K562 (cell line): ENCODE measurements at regions not wholly inside any gene's neighbourhood (a gene's known extent, or its start where the extent isn't known, plus 50 kb on each side); places are given as distances from the start of the nearest gene placed in this dataset.

Experiments
- ATAC-seq: fragments of 200-7000 bp; cut with Tn5 transposase; 3 replicates; pipeline ENCODE4 v1.9.1; 2020; ENCODE audit warnings: moderate library complexity
- BruUV-seq: library from RNA; stranded (reverse); fragments of 400-500 nt; replicated peaks from 2 replicates; lab custom pipeline; 2021; lab: Mats Ljungman, UMichigan
- CTCF ChIA-PET: fragments of 300-600 bp; formaldehyde crosslinking; extraction: SDS; loops from one replicate; lab custom pipeline; 2021; ENCODE audit warnings: low intra/inter-chr PET ratio; lab: Yijun Ruan, JAX
- POLR2A ChIA-PET: fragments of 300-600, 350-650 bp; sonication (Branson Sonifier 250); formaldehyde crosslinking; extraction: SDS; loops from one replicate; lab custom pipeline; 2021; ENCODE audit warnings: antibody characterized with exemption, inconsistent platforms; lab: Yijun Ruan, JAX
- DNase-seq, 4 experiments: peaks; one replicate each; pipeline versions ENCODE4 v3.0.0 to v3.0.0-alpha.2; 2011 to 2018; ENCODE audit warnings: low spot score in 3 of 4, mixed read lengths in 3 of 4; ENCODE audit errors: extremely low read depth in 1 of 4
- FAIRE-seq: peaks from 2 replicates; lab custom pipeline; 2011; peaks lifted over from hg19 to GRCh38; lab: Jason Lieb, UNC
- H2AFZ ChIP-seq: 2 replicates; pipeline ENCODE4 v1.6.0; 2011; ENCODE audit warnings: low read depth, low read length, control low read depth, inconsistent platforms
- H3K27ac ChIP-seq: fragments of 200-600 bp; 3 replicates; pipeline ENCODE4 v1.8.0; 2011; ENCODE audit warnings: low read depth, mild to moderate bottlenecking, control low read depth, inconsistent platforms, low read length, moderate library complexity, mixed read lengths; ENCODE audit errors: extremely low read depth
- H3K27me3 ChIP-seq, 2 experiments: fragments of 300-600 bp in 1 of 2; 2 replicates in 1 of 2; 3 replicates in 1 of 2; pipeline versions ENCODE4 v1.6.0 to v1.8.0; 2011; ENCODE audit warnings: inconsistent platforms in 2 of 2, low read length in 2 of 2, mild to moderate bottlenecking in 1 of 2, mixed read lengths in 1 of 2, moderate library complexity in 1 of 2; ENCODE audit not compliant: control insufficient read depth in 2 of 2, insufficient read depth in 2 of 2
- H3K36me3 ChIP-seq: fragments of 300-600 bp; 3 replicates; pipeline ENCODE4 v1.8.0; 2011; ENCODE audit warnings: mild to moderate bottlenecking, low read length, inconsistent platforms; ENCODE audit not compliant: control insufficient read depth, insufficient read depth
- H3K4me1 ChIP-seq, 2 experiments: fragments of 200-600 bp in 1 of 2; replicated peaks in 1 of 2; 2 replicates in 1 of 2; 3 replicates in 1 of 2; pipeline versions ENCODE4 v1.5.1 to v1.8.0; 2011; ENCODE audit warnings: inconsistent platforms in 2 of 2, low read length in 2 of 2, mild to moderate bottlenecking in 1 of 2, mixed read lengths in 1 of 2, moderate library complexity in 1 of 2; ENCODE audit not compliant: control insufficient read depth in 2 of 2, insufficient read depth in 2 of 2
- H3K4me2 ChIP-seq: 2 replicates; pipeline ENCODE4 v1.6.1; 2011; ENCODE audit warnings: low read length, control low read depth, inconsistent platforms, mixed read lengths; ENCODE audit not compliant: insufficient read depth
- H3K4me3 ChIP-seq: fragments of 200-600 bp; sonication (generic), shearing (Covaris generic); 2 replicates; pipeline ENCODE4 v1.5.1; 2016; ENCODE audit warnings: control low read depth, inconsistent platforms
- H3K79me2 ChIP-seq: fragments of 200-600 bp; 3 replicates; pipeline ENCODE4 v1.8.0; 2011; ENCODE audit warnings: low read length, inconsistent platforms; ENCODE audit not compliant: control insufficient read depth, insufficient read depth
- H3K9ac ChIP-seq, 2 experiments: 2 replicates each; pipeline versions ENCODE4 v1.6.0 to v1.6.1; 2011; ENCODE audit warnings: low read depth in 2 of 2, low read length in 2 of 2, control low read depth in 1 of 2, inconsistent platforms in 1 of 2, mild to moderate bottlenecking in 1 of 2, mixed read lengths in 1 of 2; ENCODE audit not compliant: insufficient read depth in 1 of 2
- H3K9me1 ChIP-seq: one replicate; pipeline ENCODE4 v1.6.0; 2011; ENCODE audit warnings: inconsistent platforms, mild to moderate bottlenecking, low read length, moderate library complexity; ENCODE audit not compliant: control insufficient read depth, insufficient read depth
- H3K9me3 ChIP-seq: replicated peaks from 2 replicates; pipeline ENCODE4 v1.5.1; 2011; ENCODE audit warnings: low read depth, low read length, inconsistent platforms; ENCODE audit not compliant: control insufficient read depth, insufficient read depth
- H4K20me1 ChIP-seq: replicated peaks from 2 replicates; pipeline ENCODE4 v1.6.1; 2011; ENCODE audit warnings: low read length, inconsistent platforms, mixed read lengths; ENCODE audit not compliant: control insufficient read depth, insufficient read depth
- ADNP ChIP-seq: fragments of 200-800 bp; sonication (Bioruptor generic); IDR thresholded peaks from 2 replicates; pipeline ENCODE4 v1.6.1; 2016; ENCODE audit warnings: missing genetic modification characterization, missing compliant biosample characterization
- BDP1 ChIP-seq: IDR thresholded peaks from 3 replicates; pipeline ENCODE4 v1.6.1; 2011; ENCODE audit not compliant: insufficient read length, insufficient read depth
- DACH1 ChIP-seq: fragments of 450-650 bp; IDR thresholded peaks from 2 replicates; pipeline ENCODE4 v1.6.1; 2018; ENCODE audit not compliant: partially characterized antibody
- ETS2 ChIP-seq: IDR thresholded peaks from 2 replicates; pipeline ENCODE4 v1.6.1; 2016; ENCODE audit warnings: borderline replicate concordance, missing genetic modification characterization, mild to moderate bottlenecking, moderate library complexity, missing compliant biosample characterization; ENCODE audit not compliant: poor library complexity, severe bottlenecking
- ILK ChIP-seq: fragments of 450-650 bp; IDR thresholded peaks from 2 replicates; pipeline ENCODE4 v1.6.1; 2016; ENCODE audit warnings: missing genetic modification characterization, low read depth, mild to moderate bottlenecking, missing compliant biosample characterization, moderate library complexity, borderline replicate concordance
- MYC ChIP-seq, 2 experiments: fragments of 250-450 bp in 1 of 2; sonication (Bioruptor Pico) in 1 of 2; IDR thresholded peaks; 2 replicates each; pipeline versions ENCODE4 v1.5.1 to v1.6.1; 2012 to 2021; ENCODE audit warnings: low read depth in 2 of 2, borderline replicate concordance in 1 of 2, improper control_type of control experiment in 1 of 2, low read length in 1 of 2, mild to moderate bottlenecking in 1 of 2, moderate library complexity in 1 of 2
- OTX1 ChIP-seq: fragments of 450-650 bp; formaldehyde crosslinking; IDR thresholded peaks from 2 replicates; pipeline ENCODE4 v1.4.0; 2022; ENCODE audit warnings: mild to moderate bottlenecking
- RHOXF2B ChIP-seq: fragments of 250-450 bp; sonication (Bioruptor Pico); conservative IDR thresholded peaks from 2 replicates; pipeline ENCODE4 v1.5.1; 2021
- SIN3B ChIP-seq: fragments of 450-650 bp; IDR thresholded peaks from 2 replicates; pipeline ENCODE4 v1.6.1; 2017; ENCODE audit warnings: low read depth, mild to moderate bottlenecking, moderate library complexity
- SMC3 ChIP-seq: conservative IDR thresholded peaks from 2 replicates; pipeline ENCODE4 v1.6.1; 2011; ENCODE audit warnings: low read depth, low read length, improper control_type of control experiment; ENCODE audit not compliant: insufficient read depth
- SREBF2 ChIP-seq: sonication (generic); formaldehyde crosslinking; IDR thresholded peaks from 2 replicates; pipeline ENCODE4 v1.4.0; 2020; ENCODE audit warnings: mild to moderate bottlenecking, missing genetic modification reagents
- ZBED1 ChIP-seq: IDR thresholded peaks from 2 replicates; pipeline ENCODE4 v1.6.1; 2014
- ZC3H4 ChIP-seq: sonication (generic); formaldehyde crosslinking; IDR thresholded peaks from 2 replicates; pipeline ENCODE4 v1.9.0; 2021; ENCODE audit warnings: missing genetic modification reagents, borderline replicate concordance
- WGBS: fragments of 100-300 bp; shearing (Covaris generic); methylation state at CpG from one replicate; pipeline ENCODE4 v1.1.6; 2016; ENCODE audit warnings: low coverage, mixed read lengths; ENCODE audit not compliant: insufficient coverage; ENCODE audit errors: missing lambda C conversion rate; 5-methylcytosine and 5-hydroxymethylcytosine counted together
- in situ Hi-C: fragments of 300-500 bp; cut with MboI; formaldehyde crosslinking; loops from 4 replicates; pipeline ENCODE4 v1.15.0; 2018; ENCODE audit warnings: inconsistent platforms, mixed read lengths
- intact Hi-C: fragments of 100-400 bp; cut with micrococcal nuclease; formaldehyde crosslinking; loops from 2 replicates; pipeline ENCODE4 v1.14.2; 2022
- TF ChIP-seq, protein P1 (sequence below): fragments of 450-650 bp; formaldehyde crosslinking; IDR thresholded peaks from 2 replicates; pipeline ENCODE4 v1.4.0; 2022; ENCODE audit warnings: mild to moderate bottlenecking, moderate library complexity
- TF ChIP-seq, protein P2 (sequence below), 3 experiments: fragments of 200-800 bp in 1 of 3; sonication (Bioruptor generic) in 1 of 3; sonication (generic) in 1 of 3; formaldehyde crosslinking in 1 of 3; IDR thresholded peaks; 2 replicates each; pipeline versions ENCODE4 v1.6.1 to v1.8.0; 2016 to 2022; ENCODE audit warnings: mild to moderate bottlenecking in 2 of 3, missing compliant biosample characterization in 2 of 3, missing genetic modification characterization in 2 of 3, missing genetic modification reagents in 1 of 3
- TF ChIP-seq, protein P3 (sequence below): fragments of 450-650 bp; conservative IDR thresholded peaks from 2 replicates; pipeline ENCODE4 v1.6.1; 2016; ENCODE audit warnings: missing genetic modification characterization, low read depth, mild to moderate bottlenecking, control low read depth, missing compliant biosample characterization

DNA sequence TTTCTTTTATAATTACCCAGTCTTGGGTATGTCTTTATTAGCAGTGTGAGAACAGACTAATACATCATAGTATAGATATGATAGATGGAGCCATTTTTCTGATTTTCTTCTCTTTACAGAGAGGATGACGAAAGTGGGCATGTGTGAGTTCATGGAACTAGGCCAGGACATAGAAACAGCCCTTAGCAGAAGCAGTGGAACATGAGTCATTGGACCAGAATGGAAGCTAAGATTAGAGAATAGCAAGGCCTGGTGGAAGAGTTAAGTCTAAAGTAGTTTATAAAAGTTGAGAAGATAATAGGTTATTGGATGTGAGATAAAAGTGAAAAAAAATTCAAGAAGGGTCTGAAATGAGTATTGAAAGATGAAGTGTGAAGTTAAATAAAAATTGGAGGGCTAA is 97.0 kb upstream of the MPPED2 start (continued):
- no peak for TF ChIP-seq DACH1
- TF ChIP-seq ZBED1: no peak
- no peak for TF ChIP-seq SREBF2 (CRISPR knock-in tag)
- no peak for TF ChIP-seq ZC3H4 (CRISPR knock-in tag)
- no peak for TF ChIP-seq OTX1 (CRISPR knock-in tag)
- TF ChIP-seq MYC (IDR thresholded peaks at IDR 0.05; ENCODE audit: low read depth, low read length): no peak
- TF ChIP-seq MYC (CRISPR knock-in tag; IDR thresholded peaks at IDR 0.05; ENCODE audit: borderline replicate concordance, low read depth): no peak
- TF ChIP-seq SMC3: no peak
- TF ChIP-seq BDP1: no peak
- no peak for TF ChIP-seq ILK (tag)

DNA sequence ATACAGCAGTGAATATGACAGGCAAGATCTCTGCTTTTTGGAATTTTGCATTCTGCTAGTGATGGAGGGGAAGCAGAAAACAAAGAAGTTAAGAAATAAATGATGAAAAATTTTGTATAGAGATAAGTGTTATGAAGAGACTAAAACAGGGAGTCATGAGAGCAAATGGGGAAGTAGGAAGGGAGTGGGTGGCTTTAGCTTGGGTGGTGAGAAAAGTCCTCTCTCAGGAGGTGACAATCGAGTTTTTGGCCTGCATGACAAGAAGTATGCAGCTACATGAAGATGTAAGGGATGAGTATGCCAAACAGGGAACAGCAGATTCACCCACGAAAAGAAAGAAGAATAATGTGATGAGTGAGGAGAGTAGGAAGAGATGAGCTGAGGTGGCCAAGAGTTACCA is 80.7 kb upstream of the MPPED2 start:
- Histone ChIP-seq H3K27ac (no peak overlapping the region), H4K20me1 (no peaks in the 10 kb centered on the region), H3K4me2 (no peak overlapping the region), H3K4me1 (no peaks in the 10 kb centered on the region), H3K4me3 (no peak overlapping the region), H3K27me3 (no peaks in the 10 kb centered on the region), H3K9me1 (no peaks in the 10 kb centered on the region), H2AFZ (no peak overlapping the region), H3K36me3 (no peaks in the 10 kb centered on the region), H3K9ac (no peak overlapping the region), H3K9me3 (peaks cover 1% of the 10 kb centered on the region; the same call in 1 of the 2 replicates), H3K79me2 (no peaks in the 10 kb centered on the region)
- ChIA-PET CTCF (no interaction called here), POLR2A (no interaction called here)
- DNase-seq (no peak), FAIRE-seq (no peak), ATAC-seq (no peak)
- no TSS peak for BruUV-seq
- 0% methylated on average over 1 of the region's 2 CpGs for WGBS
- intact Hi-C loops (no loop called here), in situ Hi-C loops (no loop called here)
- TF ChIP-seq, protein P1, sequence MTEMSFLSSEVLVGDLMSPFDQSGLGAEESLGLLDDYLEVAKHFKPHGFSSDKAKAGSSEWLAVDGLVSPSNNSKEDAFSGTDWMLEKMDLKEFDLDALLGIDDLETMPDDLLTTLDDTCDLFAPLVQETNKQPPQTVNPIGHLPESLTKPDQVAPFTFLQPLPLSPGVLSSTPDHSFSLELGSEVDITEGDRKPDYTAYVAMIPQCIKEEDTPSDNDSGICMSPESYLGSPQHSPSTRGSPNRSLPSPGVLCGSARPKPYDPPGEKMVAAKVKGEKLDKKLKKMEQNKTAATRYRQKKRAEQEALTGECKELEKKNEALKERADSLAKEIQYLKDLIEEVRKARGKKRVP: no peak
- TF ChIP-seq ADNP (tag) (no peak), SIN3B (no peak), RHOXF2B (CRISPR knock-in tag) (no peak), ETS2 (tag) (no peak)
- TF ChIP-seq, protein P2, sequence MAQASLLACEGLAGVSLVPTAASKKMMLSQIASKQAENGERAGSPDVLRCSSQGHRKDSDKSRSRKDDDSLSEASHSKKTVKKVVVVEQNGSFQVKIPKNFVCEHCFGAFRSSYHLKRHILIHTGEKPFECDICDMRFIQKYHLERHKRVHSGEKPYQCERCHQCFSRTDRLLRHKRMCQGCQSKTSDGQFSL (CRISPR knock-in tag; IDR thresholded peaks at IDR 0.05): no peak
- TF ChIP-seq, protein P2 (tag; IDR thresholded peaks at IDR 0.05): no peak
- TF ChIP-seq, protein P3, sequence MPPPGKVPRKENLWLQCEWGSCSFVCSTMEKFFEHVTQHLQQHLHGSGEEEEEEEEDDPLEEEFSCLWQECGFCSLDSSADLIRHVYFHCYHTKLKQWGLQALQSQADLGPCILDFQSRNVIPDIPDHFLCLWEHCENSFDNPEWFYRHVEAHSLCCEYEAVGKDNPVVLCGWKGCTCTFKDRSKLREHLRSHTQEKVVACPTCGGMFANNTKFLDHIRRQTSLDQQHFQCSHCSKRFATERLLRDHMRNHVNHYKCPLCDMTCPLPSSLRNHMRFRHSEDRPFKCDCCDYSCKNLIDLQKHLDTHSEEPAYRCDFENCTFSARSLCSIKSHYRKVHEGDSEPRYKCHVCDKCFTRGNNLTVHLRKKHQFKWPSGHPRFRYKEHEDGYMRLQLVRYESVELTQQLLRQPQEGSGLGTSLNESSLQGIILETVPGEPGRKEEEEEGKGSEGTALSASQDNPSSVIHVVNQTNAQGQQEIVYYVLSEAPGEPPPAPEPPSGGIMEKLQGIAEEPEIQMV (tag): no peak
